ENCODE measurements at regions not wholly inside any gene's neighbourhood (a gene's known extent, or its start where the extent isn't known, plus 50 kb on each side); places are given as distances from the start of the nearest gene placed in this dataset.

- no peak for TF ChIP-seq CTCF (IDR thresholded peaks at IDR 0.05)
- no peak for TF ChIP-seq POLR2AphosphoS5 (IDR thresholded peaks at IDR 0.05)
These were observed 248.7 kb upstream of the IL12A start for GRCh38 chr3:159739969-159740368.
